Gastrocnemius medialis (tissue), 4 donors: ENCODE measurements at regions not wholly inside any gene's neighbourhood (a gene's known extent, or its start where the extent isn't known, plus 50 kb on each side); places are given as distances from the start of the nearest gene placed in this dataset.

Experiments
- ATAC-seq, 2 donors: fragments of 150-250 bp; one replicate each; pipeline ENCODE4 v1.9.1; 2016
- DNase-seq, 2 donors: peaks; one replicate each; pipeline ENCODE4 v3.0.0-alpha.2; 2019
- H3K27ac ChIP-seq, 4 donors: fragments of 200-600 bp; sonication (generic); 1 replicate in 1 of 4; 2 replicates in 3 of 4; pipeline ENCODE4 v1.5.1; 2016 to 2018; ENCODE audit warnings: mild to moderate bottlenecking in 2 of 4, moderate library complexity in 1 of 4
- H3K27me3 ChIP-seq, 3 donors: fragments of 200-600 bp; sonication (generic) in 2 of 3; 1 replicate in 1 of 3; 2 replicates in 2 of 3; pipeline versions ENCODE4 v1.5.1 to v1.6.0; 2016 to 2019; ENCODE audit warnings: mild to moderate bottlenecking in 1 of 3, moderate library complexity in 1 of 3
- H3K36me3 ChIP-seq, 2 donors: fragments of 200-600 bp; sonication (generic) in 1 of 2; one replicate each; pipeline ENCODE4 v1.5.1; 2017 to 2018
- H3K4me1 ChIP-seq, 2 donors: fragments of 200-600 bp; sonication (generic) in 1 of 2; one replicate each; pipeline ENCODE4 v1.5.1; 2016 to 2017; ENCODE audit warnings: mild to moderate bottlenecking in 2 of 2
- H3K4me3 ChIP-seq, 4 donors: fragments of 200-600 bp; sonication (generic) in 3 of 4; 1 replicate in 1 of 4; 2 replicates in 3 of 4; pipeline ENCODE4 v1.5.1; 2016 to 2019; ENCODE audit warnings: mild to moderate bottlenecking in 2 of 4
- H3K9me3 ChIP-seq, 3 donors: fragments of 200-600 bp; sonication (generic) in 2 of 3; 1 replicate in 1 of 3; 2 replicates in 2 of 3; pipeline ENCODE4 v1.5.1; 2016 to 2019
- POLR2A ChIP-seq, 2 donors: fragments of 450-650 bp; IDR thresholded peaks; one replicate each; pipeline ENCODE4 v1.6.1; 2017; ENCODE audit warnings: antibody characterized with exemption in 2 of 2, mild to moderate bottlenecking in 2 of 2, moderate library complexity in 2 of 2
- in situ Hi-C, 4 donors: fragments of 200-750 bp; cut with MboI; loops; one replicate each; pipeline versions ENCODE4 v1.15.0 to v1.8.0; 2017; ENCODE audit warnings: low sequenced_read_pairs in 4 of 4
- intact Hi-C: fragments of 100-400 bp; cut with DNase I; formaldehyde crosslinking; loops from one replicate; pipeline ENCODE4 v1.15.1; 2023; ENCODE audit warnings: low total_unique reads
- TF ChIP-seq, protein P1 (sequence below), 5 experiments: fragments of 450-650 bp in 3 of 5; fragments of 200-600 bp in 2 of 5; sonication (generic) in 2 of 5; IDR thresholded peaks in 4 of 5; conservative IDR thresholded peaks in 1 of 5; 1 replicate in 4 of 5; 2 replicates in 1 of 5; pipeline ENCODE4 v1.5.1; 2016 to 2019; ENCODE audit warnings: antibody characterized with exemption in 5 of 5, mild to moderate bottlenecking in 3 of 5, moderate library complexity in 3 of 5

DNA sequence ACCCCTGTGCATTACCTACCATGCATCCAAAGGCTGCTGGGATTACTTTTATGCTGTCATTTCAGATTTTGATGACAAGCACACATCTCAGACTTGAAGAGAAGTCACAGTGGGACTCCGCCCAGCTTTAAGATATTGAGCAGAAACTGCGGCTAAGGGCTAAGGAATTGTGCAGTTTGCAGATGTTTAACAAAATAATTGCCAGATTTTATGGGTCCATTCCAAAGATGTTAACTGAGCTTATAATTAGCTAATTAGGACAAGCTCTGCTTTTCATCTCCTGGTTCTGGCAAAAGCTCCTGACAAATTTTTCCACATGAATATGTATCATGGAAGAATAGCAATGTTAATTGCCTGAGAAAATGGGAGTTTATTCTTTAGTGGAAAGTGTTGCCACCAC, 344.4 kb upstream of the ATXN7L3B start:
- in situ Hi-C loops: no loop called here
- Histone ChIP-seq H3K4me1 (no peaks in the 10 kb centered on the region), H3K9me3 (no peaks in the 10 kb centered on the region), H3K36me3 (no peaks in the 10 kb centered on the region), H3K27me3 (no peaks in the 10 kb centered on the region), H3K4me3 (no peak overlapping the region), H3K27ac (no peak overlapping the region)
- TF ChIP-seq POLR2A (IDR thresholded peaks at IDR 0.05): no peak
- TF ChIP-seq, protein P1, sequence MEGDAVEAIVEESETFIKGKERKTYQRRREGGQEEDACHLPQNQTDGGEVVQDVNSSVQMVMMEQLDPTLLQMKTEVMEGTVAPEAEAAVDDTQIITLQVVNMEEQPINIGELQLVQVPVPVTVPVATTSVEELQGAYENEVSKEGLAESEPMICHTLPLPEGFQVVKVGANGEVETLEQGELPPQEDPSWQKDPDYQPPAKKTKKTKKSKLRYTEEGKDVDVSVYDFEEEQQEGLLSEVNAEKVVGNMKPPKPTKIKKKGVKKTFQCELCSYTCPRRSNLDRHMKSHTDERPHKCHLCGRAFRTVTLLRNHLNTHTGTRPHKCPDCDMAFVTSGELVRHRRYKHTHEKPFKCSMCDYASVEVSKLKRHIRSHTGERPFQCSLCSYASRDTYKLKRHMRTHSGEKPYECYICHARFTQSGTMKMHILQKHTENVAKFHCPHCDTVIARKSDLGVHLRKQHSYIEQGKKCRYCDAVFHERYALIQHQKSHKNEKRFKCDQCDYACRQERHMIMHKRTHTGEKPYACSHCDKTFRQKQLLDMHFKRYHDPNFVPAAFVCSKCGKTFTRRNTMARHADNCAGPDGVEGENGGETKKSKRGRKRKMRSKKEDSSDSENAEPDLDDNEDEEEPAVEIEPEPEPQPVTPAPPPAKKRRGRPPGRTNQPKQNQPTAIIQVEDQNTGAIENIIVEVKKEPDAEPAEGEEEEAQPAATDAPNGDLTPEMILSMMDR (IDR thresholded peaks at IDR 0.05 in 4 of 5, conservative IDR thresholded peaks at IDR 0.05 in 1 of 5): no peak
- ATAC-seq (no peak), DNase-seq (no peak)
- intact Hi-C loops: no loop called here

DNA sequence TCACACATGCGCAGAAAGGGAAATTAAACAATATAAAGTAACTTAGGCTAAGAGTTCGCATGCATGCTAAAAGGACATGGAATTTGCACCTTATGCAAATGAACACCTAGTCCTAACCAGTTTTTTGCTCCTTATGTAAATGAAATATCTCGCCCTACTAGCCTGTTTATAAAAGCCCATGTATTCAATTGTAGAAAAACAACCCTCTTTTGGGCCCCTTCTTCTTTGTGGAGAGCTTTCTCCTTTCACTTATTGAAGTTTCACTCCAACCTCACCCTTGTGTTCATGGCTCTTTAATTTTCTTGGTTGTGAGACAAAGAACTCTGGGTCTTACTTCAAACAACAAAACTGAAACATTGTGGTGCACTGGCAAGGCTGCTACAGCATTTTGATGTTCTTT, 333.4 kb upstream of the ATXN7L3B start:
- H3K9me3 ChIP-seq: no peaks in the 10 kb centered on the region
- intact Hi-C loops: no loop called here
- H3K4me3 ChIP-seq: no peak overlapping the region
- in situ Hi-C loops: no loop called here
- TF ChIP-seq POLR2A (IDR thresholded peaks at IDR 0.05): no peak
- TF ChIP-seq, protein P1 (IDR thresholded peaks at IDR 0.05 in 4 of 5, conservative IDR thresholded peaks at IDR 0.05 in 1 of 5): no peak
- no peaks in the 10 kb centered on the region for H3K36me3 ChIP-seq
- no peaks in the 10 kb centered on the region for H3K4me1 ChIP-seq
- H3K27me3 ChIP-seq: no peaks in the 10 kb centered on the region
- ATAC-seq (no peak), DNase-seq (no peak)
- H3K27ac ChIP-seq: no peak overlapping the region

DNA sequence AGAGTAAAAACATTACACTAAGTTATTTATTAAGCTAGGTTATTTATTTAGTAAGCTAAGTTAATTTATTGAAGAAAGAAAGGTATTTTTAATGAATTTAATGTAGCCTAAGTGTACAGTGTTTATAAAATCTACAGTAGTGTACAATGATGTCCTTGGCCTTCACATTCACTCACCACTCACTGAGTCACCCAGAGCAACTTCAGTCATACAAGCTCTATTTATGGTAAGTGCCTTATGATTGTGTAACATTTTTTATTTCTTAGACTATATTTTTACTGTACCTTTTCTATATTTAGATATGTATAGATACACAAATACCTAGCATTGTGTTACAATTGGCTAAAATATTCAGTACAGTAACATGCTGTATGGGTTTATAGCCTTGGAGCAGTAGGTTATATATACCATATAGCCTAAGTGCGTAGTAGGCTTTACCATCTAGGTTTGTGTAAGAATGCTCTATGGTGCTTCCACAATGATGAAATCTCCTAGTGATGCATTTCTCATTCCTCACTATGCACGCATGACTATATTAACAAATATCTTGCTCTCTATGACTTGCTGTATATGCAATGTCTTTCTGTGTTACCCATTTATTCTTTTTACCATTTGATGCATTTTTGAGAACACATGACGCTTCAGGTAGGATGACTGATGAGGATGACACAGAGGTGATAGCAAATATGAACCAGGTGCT, 309.6 kb upstream of the ATXN7L3B start:
- intact Hi-C loops (no loop called here), in situ Hi-C loops (no loop called here)
- ATAC-seq: no peak
- no peak for DNase-seq
- no peak overlapping the region for H3K4me3 ChIP-seq
- no peaks in the 10 kb centered on the region for H3K4me1 ChIP-seq
- TF ChIP-seq, protein P1 (IDR thresholded peaks at IDR 0.05 in 4 of 5, conservative IDR thresholded peaks at IDR 0.05 in 1 of 5): no peak
- TF ChIP-seq POLR2A (IDR thresholded peaks at IDR 0.05): no peak
- no peaks in the 10 kb centered on the region for H3K27me3 ChIP-seq
- H3K36me3 ChIP-seq: no peaks in the 10 kb centered on the region
- no peaks in the 10 kb centered on the region for H3K9me3 ChIP-seq
- no peak overlapping the region for H3K27ac ChIP-seq

DNA sequence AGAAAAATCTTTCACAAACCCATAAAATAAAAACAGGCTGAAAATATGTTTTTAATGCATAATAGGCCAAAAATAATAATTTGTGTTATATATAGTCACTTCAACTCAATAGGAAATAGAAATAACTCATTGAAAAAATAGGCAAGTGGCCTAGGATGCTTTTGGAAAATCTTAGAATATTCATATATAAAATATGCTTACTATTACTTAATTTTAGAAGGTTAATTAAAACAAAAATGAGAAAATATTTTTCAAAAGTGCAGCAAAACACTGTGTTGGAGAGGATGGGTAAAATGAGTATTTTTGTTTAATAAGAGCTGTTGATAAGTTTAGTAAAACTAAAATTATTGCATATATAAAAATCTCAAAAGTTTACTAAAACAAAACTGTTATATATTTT, 308.0 kb upstream of the ATXN7L3B start:
- Histone ChIP-seq H3K9me3 (no peaks in the 10 kb centered on the region), H3K27ac (no peak overlapping the region), H3K4me1 (no peaks in the 10 kb centered on the region), H3K36me3 (no peaks in the 10 kb centered on the region), H3K4me3 (no peak overlapping the region), H3K27me3 (no peaks in the 10 kb centered on the region)
- DNase-seq (no peak), ATAC-seq (no peak)
- in situ Hi-C loops: no loop called here
- intact Hi-C loops: no loop called here
- TF ChIP-seq, protein P1 (IDR thresholded peaks at IDR 0.05 in 4 of 5, conservative IDR thresholded peaks at IDR 0.05 in 1 of 5): no peak
- no peak for TF ChIP-seq POLR2A (IDR thresholded peaks at IDR 0.05)

DNA sequence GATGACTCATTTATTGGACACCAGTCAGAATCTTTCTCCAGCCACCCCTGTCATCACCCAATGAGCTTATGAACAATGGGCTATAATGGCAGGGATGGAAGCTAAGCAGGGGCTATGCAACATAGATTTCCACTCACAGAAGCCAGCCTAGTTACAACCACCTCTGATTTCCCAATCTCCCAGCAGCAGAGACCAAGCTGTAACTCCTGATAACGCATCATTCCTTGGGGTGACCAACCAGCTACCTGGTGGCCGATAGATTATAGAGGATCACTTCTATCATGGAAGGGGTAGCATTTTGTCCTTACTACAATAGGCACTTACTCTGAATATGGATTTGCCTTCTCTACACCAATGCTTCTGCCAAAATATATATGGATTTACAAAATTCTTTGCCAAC, 302.3 kb upstream of the ATXN7L3B start:
- intact Hi-C loops (no loop called here), in situ Hi-C loops (no loop called here)
- Histone ChIP-seq H3K27ac (no peak overlapping the region), H3K9me3 (no peaks in the 10 kb centered on the region), H3K27me3 (no peaks in the 10 kb centered on the region), H3K36me3 (no peaks in the 10 kb centered on the region), H3K4me3 (no peak overlapping the region), H3K4me1 (no peaks in the 10 kb centered on the region)
- ATAC-seq: no peak
- DNase-seq: no peak
- no peak for TF ChIP-seq POLR2A (IDR thresholded peaks at IDR 0.05)
- TF ChIP-seq, protein P1 (IDR thresholded peaks at IDR 0.05 in 4 of 5, conservative IDR thresholded peaks at IDR 0.05 in 1 of 5): no peak
